GM20000 (cell line): ENCODE measurements at regions not wholly inside any gene's neighbourhood (a gene's known extent, or its start where the extent isn't known, plus 50 kb on each side); places are given as distances from the start of the nearest gene placed in this dataset.

Source experiments
- DNase-seq: peaks from one replicate; pipeline ENCODE4 v3.0.0; 2012; ENCODE audit warnings: low spot score
- TF ChIP-seq, protein P1 (sequence below): IDR thresholded peaks from 2 replicates; pipeline ENCODE4 v1.5.1; 2012; ENCODE audit warnings: mild to moderate bottlenecking, control low read depth; ENCODE audit errors: extremely low read depth, missing control alignments

DNA sequence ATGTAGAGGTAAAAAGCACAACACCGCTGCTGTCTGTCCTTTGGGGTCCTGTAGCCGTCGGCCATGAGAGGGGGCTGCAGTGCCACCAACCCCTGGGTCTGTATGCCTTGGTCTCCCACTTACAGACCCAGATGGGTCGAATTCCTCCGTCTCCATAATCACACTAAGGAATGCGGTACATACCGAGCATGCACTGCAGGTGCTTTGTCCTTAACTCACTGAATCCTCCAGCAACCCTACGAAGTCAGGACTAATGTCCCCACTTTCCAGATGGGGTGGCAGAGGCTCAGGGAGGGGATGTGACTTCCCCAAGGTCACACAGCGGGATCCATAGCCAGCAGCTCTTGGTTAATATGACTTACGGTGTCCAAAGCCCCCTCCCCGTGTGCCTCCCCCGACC lies 219.9 kb upstream of the CIBAR2 start:
- TF ChIP-seq, protein P1, sequence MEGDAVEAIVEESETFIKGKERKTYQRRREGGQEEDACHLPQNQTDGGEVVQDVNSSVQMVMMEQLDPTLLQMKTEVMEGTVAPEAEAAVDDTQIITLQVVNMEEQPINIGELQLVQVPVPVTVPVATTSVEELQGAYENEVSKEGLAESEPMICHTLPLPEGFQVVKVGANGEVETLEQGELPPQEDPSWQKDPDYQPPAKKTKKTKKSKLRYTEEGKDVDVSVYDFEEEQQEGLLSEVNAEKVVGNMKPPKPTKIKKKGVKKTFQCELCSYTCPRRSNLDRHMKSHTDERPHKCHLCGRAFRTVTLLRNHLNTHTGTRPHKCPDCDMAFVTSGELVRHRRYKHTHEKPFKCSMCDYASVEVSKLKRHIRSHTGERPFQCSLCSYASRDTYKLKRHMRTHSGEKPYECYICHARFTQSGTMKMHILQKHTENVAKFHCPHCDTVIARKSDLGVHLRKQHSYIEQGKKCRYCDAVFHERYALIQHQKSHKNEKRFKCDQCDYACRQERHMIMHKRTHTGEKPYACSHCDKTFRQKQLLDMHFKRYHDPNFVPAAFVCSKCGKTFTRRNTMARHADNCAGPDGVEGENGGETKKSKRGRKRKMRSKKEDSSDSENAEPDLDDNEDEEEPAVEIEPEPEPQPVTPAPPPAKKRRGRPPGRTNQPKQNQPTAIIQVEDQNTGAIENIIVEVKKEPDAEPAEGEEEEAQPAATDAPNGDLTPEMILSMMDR, result no peak
- no peak for DNase-seq

DNA sequence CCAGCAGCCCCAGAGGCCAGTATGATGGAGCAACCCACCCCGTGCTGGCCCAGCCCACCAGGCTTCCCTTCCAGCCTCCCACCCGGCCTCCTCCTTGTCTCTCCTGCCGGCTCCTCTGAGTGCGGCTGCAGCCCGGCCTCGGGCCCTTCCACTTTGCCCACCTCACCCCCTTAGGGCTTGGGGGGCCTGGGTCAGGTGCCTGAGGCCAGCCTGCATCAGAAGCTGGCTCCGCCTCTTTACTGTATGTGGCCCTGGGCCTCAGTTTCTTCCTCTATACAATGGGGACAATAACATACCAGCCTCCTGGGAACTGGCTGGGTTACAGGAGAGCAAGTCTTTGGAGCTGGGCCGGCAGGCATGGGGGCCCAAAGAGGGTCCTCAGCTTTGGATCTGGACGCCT lies 221.1 kb upstream of the CIBAR2 start:
- no peak for DNase-seq
- TF ChIP-seq, protein P1, result no peak

DNA sequence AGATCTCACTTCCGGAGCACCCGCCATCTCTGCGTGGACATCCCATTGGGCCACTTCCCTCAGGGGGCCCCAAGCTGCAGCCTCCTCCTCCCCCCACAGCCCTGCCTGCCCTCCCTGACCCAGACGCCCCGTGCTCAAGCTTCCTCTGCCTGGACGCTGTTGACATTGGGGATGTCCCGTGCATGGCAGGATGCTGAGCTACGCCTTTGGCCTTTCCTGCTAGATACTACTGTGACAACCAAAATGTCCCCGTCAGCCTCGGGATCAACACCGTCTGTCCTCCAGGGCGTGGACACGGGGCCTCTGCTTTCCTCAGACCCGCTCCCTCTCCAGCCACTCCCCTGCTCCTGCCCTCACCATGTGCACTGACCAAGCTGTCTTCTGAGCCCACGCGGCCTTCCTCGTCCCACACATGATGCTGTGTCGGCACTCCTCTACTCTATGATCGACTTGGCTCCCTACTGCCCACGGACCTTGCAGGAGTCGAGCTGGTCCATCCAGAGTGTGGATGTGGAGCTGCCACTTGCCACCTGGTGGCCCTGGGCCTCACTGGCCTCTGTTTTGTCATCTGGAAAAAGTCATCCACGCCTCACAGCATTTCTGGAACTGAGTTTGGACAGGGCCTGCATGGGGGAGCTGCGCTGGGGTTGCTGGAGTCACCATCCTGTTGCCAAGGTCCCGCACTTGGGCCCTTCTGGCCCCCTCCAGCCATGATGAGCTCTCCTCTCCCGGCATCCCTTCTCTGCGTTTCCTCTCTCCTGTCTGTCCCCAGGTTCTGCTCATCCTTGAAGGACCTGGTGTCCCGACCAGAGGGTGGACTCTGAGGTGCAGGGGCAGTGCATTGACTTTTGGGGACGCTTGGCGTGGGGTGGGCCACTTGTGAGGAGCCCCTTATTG lies 221.7 kb upstream of the CIBAR2 start:
- DNase-seq, result no peak
- TF ChIP-seq, protein P1, result no peak

DNA sequence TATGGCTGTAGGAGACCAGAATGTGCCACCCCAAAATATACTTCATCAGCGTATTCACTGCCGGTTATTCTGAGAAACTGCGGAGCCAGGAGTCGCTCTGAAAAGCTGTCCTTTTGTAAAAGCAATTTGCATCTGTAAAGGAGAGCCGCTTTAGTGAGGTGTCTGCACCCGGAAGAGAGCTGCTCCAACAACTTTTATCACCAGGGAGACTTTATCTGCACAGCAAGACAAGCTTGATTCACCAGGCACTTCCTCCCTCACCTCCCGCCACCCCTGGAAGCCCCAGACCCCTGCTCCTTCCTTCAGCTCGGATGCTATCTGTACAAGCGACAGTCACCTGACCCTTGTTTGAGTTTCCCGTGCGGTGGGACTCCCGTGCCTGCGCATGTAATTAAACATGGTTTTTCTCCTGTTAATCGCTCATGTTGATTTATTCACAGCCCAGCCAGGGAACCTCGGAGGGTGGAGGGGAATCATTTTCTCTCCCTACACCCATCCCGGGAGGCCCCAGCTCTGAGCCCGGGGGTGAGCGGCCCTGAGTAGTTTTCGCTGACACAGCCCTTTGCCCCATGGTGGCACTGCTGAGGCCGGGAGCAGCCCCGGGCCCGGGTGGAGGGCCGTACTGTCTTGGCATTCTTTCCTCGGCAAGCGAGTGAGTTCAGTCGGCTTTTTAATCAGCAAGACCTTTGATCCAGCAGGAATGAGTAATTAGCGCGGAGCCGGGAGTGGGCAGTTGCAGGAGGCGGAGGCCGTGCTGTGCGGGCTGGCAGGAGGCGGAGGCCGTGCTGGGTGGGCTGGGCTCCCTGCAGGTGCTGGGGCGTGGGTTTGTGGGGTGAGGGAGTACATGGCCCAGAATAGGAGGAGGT lies 222.7 kb upstream of the CIBAR2 start:
- TF ChIP-seq, protein P1, result no peak
- DNase-seq, result no peak

DNA sequence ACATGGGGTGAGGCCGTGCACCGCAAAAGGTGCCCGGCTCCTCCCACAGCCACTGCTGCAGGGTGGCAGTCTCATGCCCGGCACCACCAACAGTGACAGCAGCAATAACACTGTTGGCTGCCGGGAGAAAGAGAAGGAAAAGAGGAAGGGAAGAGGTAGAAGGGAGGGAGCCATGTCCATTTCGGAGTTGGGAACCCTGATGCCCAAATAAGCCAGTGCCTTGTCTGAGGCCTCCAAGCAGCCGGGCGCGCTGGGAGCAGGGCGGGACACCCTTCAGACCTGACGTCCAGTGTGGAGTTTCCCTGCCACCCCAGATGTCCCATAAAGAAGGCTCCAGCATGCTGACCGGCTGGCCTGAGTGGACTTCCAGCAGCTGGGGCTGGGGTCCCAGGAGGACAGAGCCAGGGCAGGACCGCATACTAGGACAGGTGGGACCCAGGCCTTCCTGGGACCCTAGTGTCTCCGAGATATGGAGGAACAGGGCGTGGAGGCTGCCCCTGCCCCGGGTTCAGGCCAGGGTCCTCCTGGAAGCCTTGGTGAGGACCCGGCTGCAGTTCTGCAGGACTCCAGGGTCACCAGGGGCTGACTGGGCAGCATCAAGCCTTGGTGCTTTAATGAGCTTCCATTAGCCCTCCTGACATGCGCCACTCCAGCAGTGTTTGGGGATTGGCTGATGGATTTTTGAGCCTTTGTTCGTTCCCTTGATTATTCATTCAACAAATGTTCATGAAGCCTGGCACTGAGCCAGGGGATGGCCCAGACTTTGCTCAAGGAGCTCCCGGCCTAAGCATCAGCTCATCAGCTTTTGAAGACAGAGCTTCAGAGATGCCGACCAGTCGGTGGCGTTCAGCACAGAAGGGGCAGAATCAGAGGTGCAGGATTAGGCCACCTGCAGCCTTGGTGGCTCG lies 223.6 kb upstream of the CIBAR2 start:
- DNase-seq, result no peak

DNA sequence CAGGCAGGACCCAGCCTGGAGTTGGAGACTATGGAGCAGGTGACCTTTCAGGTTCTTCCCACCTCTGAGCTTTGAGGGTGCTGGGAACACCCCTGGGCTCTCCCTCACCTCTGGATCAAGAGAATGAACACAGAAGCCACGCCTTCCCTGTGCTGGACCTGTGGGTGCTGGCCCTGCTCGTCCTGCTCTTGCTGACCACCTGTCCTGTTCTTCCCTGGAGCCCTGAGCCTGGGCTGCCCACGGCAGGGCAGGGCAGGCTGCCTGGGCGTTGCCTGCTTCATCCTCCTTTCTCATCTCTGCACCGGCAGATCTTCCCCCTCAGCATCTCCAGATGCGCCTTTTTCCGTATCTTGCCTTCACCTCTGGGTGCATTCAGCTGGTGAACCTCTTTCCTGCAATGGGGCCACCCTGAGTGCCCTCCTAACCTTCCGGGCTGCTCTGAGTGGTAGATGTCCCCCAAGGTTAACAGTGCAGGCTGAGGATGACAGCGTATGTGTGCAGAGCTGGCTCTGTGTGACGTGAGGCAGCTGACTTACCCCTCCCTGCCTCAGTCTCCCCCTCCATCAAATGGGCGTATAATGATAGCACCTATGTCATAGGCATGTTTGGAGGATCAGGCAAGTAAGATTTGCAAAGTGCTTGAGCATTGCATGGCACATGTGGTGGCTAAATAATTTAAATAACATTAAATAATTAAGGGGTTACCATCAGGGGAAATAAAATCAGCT lies 225.8 kb upstream of the CIBAR2 start:
- TF ChIP-seq, protein P1, result no peak
- no peak for DNase-seq

More for the DNA sequence above, 223.6 kb upstream of the CIBAR2 start:
- TF ChIP-seq, protein P1, result no peak
